ENCODE measurements at regions not wholly inside any gene's neighbourhood (a gene's known extent, or its start where the extent isn't known, plus 50 kb on each side); places are given as distances from the start of the nearest gene placed in this dataset.
"Not testable (repeated sequence)": the region's sequence is repeated elsewhere in the genome, so short reads cannot be mapped to it uniquely, and the experiment has no call there.

DNA sequence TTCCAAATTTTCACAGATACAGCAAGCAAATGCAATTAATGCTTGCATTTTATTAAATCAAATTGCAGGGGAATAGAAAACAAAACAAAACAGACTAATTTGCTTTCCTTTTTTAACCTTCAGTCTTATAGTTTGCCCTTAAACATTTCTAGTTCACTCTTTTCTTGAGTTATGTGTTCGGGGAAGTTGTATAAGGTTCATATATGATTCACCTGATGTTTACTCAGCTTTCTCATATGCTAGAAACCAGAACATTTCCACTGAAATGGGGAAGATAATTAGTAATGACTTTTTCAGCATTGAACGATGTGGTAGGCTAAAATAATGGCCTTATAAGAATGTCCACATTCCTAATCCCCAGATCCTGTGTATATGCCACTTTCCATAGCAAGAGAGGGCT is 64.6 kb upstream of the NBPF26 start:
- TF ChIP-seq SIN3A (IDR thresholded peaks at IDR 0.05; ENCODE audit: low read depth); YY1 (IDR thresholded peaks at IDR 0.05; ENCODE audit: extremely low read depth, insufficient replicate concordance, low read depth, low read length); POLR2AphosphoS5 (IDR thresholded peaks at IDR 0.05; ENCODE audit: low read depth, low read length): not testable (repeated sequence)
- TF ChIP-seq, protein P1, sequence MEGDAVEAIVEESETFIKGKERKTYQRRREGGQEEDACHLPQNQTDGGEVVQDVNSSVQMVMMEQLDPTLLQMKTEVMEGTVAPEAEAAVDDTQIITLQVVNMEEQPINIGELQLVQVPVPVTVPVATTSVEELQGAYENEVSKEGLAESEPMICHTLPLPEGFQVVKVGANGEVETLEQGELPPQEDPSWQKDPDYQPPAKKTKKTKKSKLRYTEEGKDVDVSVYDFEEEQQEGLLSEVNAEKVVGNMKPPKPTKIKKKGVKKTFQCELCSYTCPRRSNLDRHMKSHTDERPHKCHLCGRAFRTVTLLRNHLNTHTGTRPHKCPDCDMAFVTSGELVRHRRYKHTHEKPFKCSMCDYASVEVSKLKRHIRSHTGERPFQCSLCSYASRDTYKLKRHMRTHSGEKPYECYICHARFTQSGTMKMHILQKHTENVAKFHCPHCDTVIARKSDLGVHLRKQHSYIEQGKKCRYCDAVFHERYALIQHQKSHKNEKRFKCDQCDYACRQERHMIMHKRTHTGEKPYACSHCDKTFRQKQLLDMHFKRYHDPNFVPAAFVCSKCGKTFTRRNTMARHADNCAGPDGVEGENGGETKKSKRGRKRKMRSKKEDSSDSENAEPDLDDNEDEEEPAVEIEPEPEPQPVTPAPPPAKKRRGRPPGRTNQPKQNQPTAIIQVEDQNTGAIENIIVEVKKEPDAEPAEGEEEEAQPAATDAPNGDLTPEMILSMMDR (IDR thresholded peaks at IDR 0.05 in 2 of 3, conservative IDR thresholded peaks at IDR 0.05 in 1 of 3; ENCODE audit: borderline replicate concordance in 1 of 3, insufficient read depth in 1 of 3, low read depth in 2 of 3, low read length in 2 of 3) = not testable (repeated sequence)

Measured in HCT116 (cell line).